Dendritic cell treated with granulocyte-macrophage colony-stimulating factor and Interleukin-4, amounts not matched to agents 40 ng/mL and 50 ng/mL, for 4 days (primary cell): ENCODE measurements at regions not wholly inside any gene's neighbourhood (a gene's known extent, or its start where the extent isn't known, plus 50 kb on each side); places are given as distances from the start of the nearest gene placed in this dataset.

ENCODE experiments used
- H3K27ac Mint-ChIP-seq: one replicate; pipeline ENCODE4 v1.8.0; 2022; ENCODE audit warnings: mild to moderate bottlenecking, mixed read lengths
- H3K27me3 Mint-ChIP-seq: one replicate; pipeline ENCODE4 v1.8.0; 2022; ENCODE audit warnings: mild to moderate bottlenecking, mixed read lengths
- H3K36me3 Mint-ChIP-seq: one replicate; pipeline ENCODE4 v1.8.0; 2022; ENCODE audit warnings: low read depth, mixed read lengths
- H3K4me1 Mint-ChIP-seq: one replicate; pipeline ENCODE4 v1.8.0; 2022; ENCODE audit warnings: low read depth, mixed read lengths
- H3K4me3 Mint-ChIP-seq: one replicate; pipeline ENCODE4 v1.8.0; 2022; ENCODE audit warnings: mild to moderate bottlenecking, moderate library complexity, mixed read lengths
- H3K9me3 Mint-ChIP-seq: one replicate; pipeline ENCODE4 v1.8.0; 2022; ENCODE audit warnings: mixed read lengths
- intact Hi-C: fragments of 100-400 bp; cut with micrococcal nuclease; formaldehyde crosslinking; loops from one replicate; pipeline ENCODE4 v1.15.0; 2022

GRCh38 chr13:90532861-90533492 lies 814.5 kb upstream of the MIR17HG start:
- H3K4me1 Mint-ChIP-seq = no peaks in the 10 kb centered on the region
- no peak overlapping the region for H3K4me3 Mint-ChIP-seq
- no peaks in the 10 kb centered on the region for H3K9me3 Mint-ChIP-seq
- H3K36me3 Mint-ChIP-seq = no peaks in the 10 kb centered on the region
- H3K27me3 Mint-ChIP-seq = no peaks in the 10 kb centered on the region
- H3K27ac Mint-ChIP-seq = no peak overlapping the region
- intact Hi-C loops = no loop called here

- Mint-ChIP-seq H3K27me3 (no peaks in the 10 kb centered on the region), H3K27ac (no peak overlapping the region), H3K4me3 (no peak overlapping the region), H3K36me3 (no peaks in the 10 kb centered on the region), H3K9me3 (no peaks in the 10 kb centered on the region), H3K4me1 (no peaks in the 10 kb centered on the region)
- intact Hi-C loops = no loop called here
Observed at GRCh38 chr13:90533866-90534265, 813.6 kb upstream of the MIR17HG start.

- intact Hi-C loops = no loop called here
- no peaks in the 10 kb centered on the region for H3K4me1 Mint-ChIP-seq
- H3K27me3 Mint-ChIP-seq = no peaks in the 10 kb centered on the region
- H3K4me3 Mint-ChIP-seq = no peak overlapping the region
- no peak overlapping the region for H3K27ac Mint-ChIP-seq
- H3K36me3 Mint-ChIP-seq = no peaks in the 10 kb centered on the region
- no peaks in the 10 kb centered on the region for H3K9me3 Mint-ChIP-seq
Observed at GRCh38 chr13:90534617-90535370, 812.7 kb upstream of the MIR17HG start.

GRCh38 chr13:90535421-90535820 lies 812.1 kb upstream of the MIR17HG start:
- H3K4me1 Mint-ChIP-seq = no peaks in the 10 kb centered on the region
- H3K9me3 Mint-ChIP-seq = no peaks in the 10 kb centered on the region
- H3K4me3 Mint-ChIP-seq = no peak overlapping the region
- H3K27ac Mint-ChIP-seq = no peak overlapping the region
- no peaks in the 10 kb centered on the region for H3K27me3 Mint-ChIP-seq
- intact Hi-C loops = no loop called here
- H3K36me3 Mint-ChIP-seq = no peaks in the 10 kb centered on the region

GRCh38 chr13:90538063-90538462 lies 809.4 kb upstream of the MIR17HG start:
- no peak overlapping the region for H3K27ac Mint-ChIP-seq
- intact Hi-C loops = no loop called here
- no peaks in the 10 kb centered on the region for H3K9me3 Mint-ChIP-seq
- H3K36me3 Mint-ChIP-seq = no peaks in the 10 kb centered on the region
- H3K4me3 Mint-ChIP-seq = no peak overlapping the region
- H3K4me1 Mint-ChIP-seq = no peaks in the 10 kb centered on the region
- no peaks in the 10 kb centered on the region for H3K27me3 Mint-ChIP-seq

- peaks cover 10% of the 10 kb centered on the region for H3K9me3 Mint-ChIP-seq
- H3K27ac Mint-ChIP-seq = no peak overlapping the region
- intact Hi-C loops = no loop called here
Observed at GRCh38 chr13:90541346-90541745, 806.1 kb upstream of the MIR17HG start.

GRCh38 chr13:90542959-90543505 lies 804.5 kb upstream of the MIR17HG start:
- Mint-ChIP-seq H3K27me3 (no peaks in the 10 kb centered on the region), H3K27ac (no peak overlapping the region), H3K36me3 (no peaks in the 10 kb centered on the region), H3K4me1 (no peaks in the 10 kb centered on the region), H3K9me3 (peaks cover 27% of the 10 kb centered on the region), H3K4me3 (no peak overlapping the region)
- intact Hi-C loops = no loop called here

More at GRCh38 chr13:90541346-90541745, 806.1 kb upstream of the MIR17HG start:
- Mint-ChIP-seq H3K4me1 (no peaks in the 10 kb centered on the region), H3K27me3 (no peaks in the 10 kb centered on the region), H3K36me3 (no peaks in the 10 kb centered on the region), H3K4me3 (no peak overlapping the region)

GRCh38 chr13:90545070-90545840 lies 802.2 kb upstream of the MIR17HG start:
- H3K27ac Mint-ChIP-seq = no peak overlapping the region
- no peaks in the 10 kb centered on the region for H3K4me1 Mint-ChIP-seq
- no peaks in the 10 kb centered on the region for H3K36me3 Mint-ChIP-seq
- peaks cover 39% of the 10 kb centered on the region for H3K9me3 Mint-ChIP-seq
- no peaks in the 10 kb centered on the region for H3K27me3 Mint-ChIP-seq
- no peak overlapping the region for H3K4me3 Mint-ChIP-seq
- intact Hi-C loops = no loop called here

GRCh38 chr13:90547272-90547790 lies 800.2 kb upstream of the MIR17HG start:
- no peak overlapping the region for H3K27ac Mint-ChIP-seq
- H3K27me3 Mint-ChIP-seq = no peaks in the 10 kb centered on the region
- H3K4me3 Mint-ChIP-seq = no peak overlapping the region
- intact Hi-C loops = no loop called here
- no peaks in the 10 kb centered on the region for H3K4me1 Mint-ChIP-seq
- H3K9me3 Mint-ChIP-seq = peaks cover 39% of the 10 kb centered on the region
- H3K36me3 Mint-ChIP-seq = no peaks in the 10 kb centered on the region

- Mint-ChIP-seq H3K4me3 (no peak overlapping the region), H3K27me3 (no peaks in the 10 kb centered on the region), H3K9me3 (peaks cover 34% of the 10 kb centered on the region), H3K27ac (no peak overlapping the region), H3K4me1 (no peaks in the 10 kb centered on the region), H3K36me3 (no peaks in the 10 kb centered on the region)
- intact Hi-C loops = no loop called here
Observed at GRCh38 chr13:90551253-90551652, 796.2 kb upstream of the MIR17HG start.

GRCh38 chr13:90552702-90553101 lies 794.8 kb upstream of the MIR17HG start:
- no peaks in the 10 kb centered on the region for H3K27me3 Mint-ChIP-seq
- H3K27ac Mint-ChIP-seq = no peak overlapping the region
- no peak overlapping the region for H3K4me3 Mint-ChIP-seq
- intact Hi-C loops = no loop called here
- H3K36me3 Mint-ChIP-seq = no peaks in the 10 kb centered on the region
- H3K9me3 Mint-ChIP-seq = peaks cover 24% of the 10 kb centered on the region
- no peaks in the 10 kb centered on the region for H3K4me1 Mint-ChIP-seq

GRCh38 chr13:90553159-90553558 lies 794.3 kb upstream of the MIR17HG start:
- Mint-ChIP-seq H3K27me3 (no peaks in the 10 kb centered on the region), H3K9me3 (peaks cover 23% of the 10 kb centered on the region), H3K4me1 (no peaks in the 10 kb centered on the region), H3K36me3 (no peaks in the 10 kb centered on the region), H3K27ac (no peak overlapping the region), H3K4me3 (no peak overlapping the region)
- intact Hi-C loops = no loop called here

- H3K36me3 Mint-ChIP-seq = no peaks in the 10 kb centered on the region
- no peak overlapping the region for H3K4me3 Mint-ChIP-seq
- no peak overlapping the region for H3K27ac Mint-ChIP-seq
- no peaks in the 10 kb centered on the region for H3K27me3 Mint-ChIP-seq
- intact Hi-C loops = no loop called here
- peaks cover 17% of the 10 kb centered on the region for H3K9me3 Mint-ChIP-seq
- no peaks in the 10 kb centered on the region for H3K4me1 Mint-ChIP-seq
Observed at GRCh38 chr13:90557626-90558025, 789.9 kb upstream of the MIR17HG start.

GRCh38 chr13:90562443-90562842 lies 785.0 kb upstream of the MIR17HG start:
- Mint-ChIP-seq H3K4me3 (no peak overlapping the region), H3K27ac (no peak overlapping the region), H3K36me3 (no peaks in the 10 kb centered on the region), H3K4me1 (peaks cover 13% of the 10 kb centered on the region), H3K27me3 (no peaks in the 10 kb centered on the region), H3K9me3 (peaks cover 36% of the 10 kb centered on the region)
- intact Hi-C loops = no loop called here
